Mesendoderm (in vitro differentiated cells): ENCODE measurements at regions not wholly inside any gene's neighbourhood (a gene's known extent, or its start where the extent isn't known, plus 50 kb on each side); places are given as distances from the start of the nearest gene placed in this dataset.

Experiments used
- DNase-seq: peaks from one replicate; pipeline ENCODE4 v3.0.0; 2013
- H2AK5ac ChIP-seq: 2 replicates; pipeline ENCODE4 v1.6.1; 2013; ENCODE audit warnings: low read length, inconsistent platforms
- H2BK120ac ChIP-seq: 2 replicates; pipeline ENCODE4 v1.6.1; 2013; ENCODE audit warnings: low read depth, mild to moderate bottlenecking, low read length, moderate library complexity, mixed read lengths
- H2BK15ac ChIP-seq: replicated peaks from 2 replicates; pipeline ENCODE4 v1.6.1; 2013; ENCODE audit warnings: low read depth, mild to moderate bottlenecking, moderate library complexity
- H2BK5ac ChIP-seq: 2 replicates; pipeline ENCODE4 v1.6.1; 2013; ENCODE audit warnings: low read length, inconsistent platforms
- H3K18ac ChIP-seq: 2 replicates; pipeline ENCODE4 v1.6.1; 2013; ENCODE audit warnings: mild to moderate bottlenecking, low read length, mixed read lengths
- H3K23ac ChIP-seq: one replicate; pipeline ENCODE4 v1.6.1; 2013; ENCODE audit warnings: low read length
- H3K27ac ChIP-seq: 2 replicates; pipeline ENCODE4 v1.5.1; 2013; ENCODE audit warnings: low read depth, mild to moderate bottlenecking, inconsistent platforms, low read length, moderate library complexity
- H3K27me3 ChIP-seq: 2 replicates; pipeline ENCODE4 v1.6.1; 2013; ENCODE audit warnings: low read length, control low read depth, mild to moderate bottlenecking, inconsistent platforms; ENCODE audit not compliant: insufficient read depth, poor library complexity
- H3K36me3 ChIP-seq: 2 replicates; pipeline ENCODE4 v1.6.1; 2013; ENCODE audit warnings: low read length, inconsistent platforms; ENCODE audit not compliant: control insufficient read depth, insufficient read depth
- H3K4ac ChIP-seq: one replicate; pipeline ENCODE4 v1.6.1; 2013; ENCODE audit warnings: low read depth, mild to moderate bottlenecking, low read length, moderate library complexity
- H3K4me1 ChIP-seq: 2 replicates; pipeline ENCODE4 v1.6.1; 2013; ENCODE audit warnings: low read depth, low read length, inconsistent platforms; ENCODE audit not compliant: control insufficient read depth
- H3K4me2 ChIP-seq: 2 replicates; pipeline ENCODE4 v1.6.1; 2013; ENCODE audit warnings: low read length
- H3K4me3 ChIP-seq: 2 replicates; pipeline ENCODE4 v1.5.1; 2013; ENCODE audit warnings: mild to moderate bottlenecking, low read length
- H3K56ac ChIP-seq: one replicate; pipeline ENCODE4 v1.6.1; 2013; ENCODE audit warnings: low read length
- H3K79me1 ChIP-seq: 2 replicates; pipeline ENCODE4 v1.6.1; 2013; ENCODE audit warnings: low read length, inconsistent platforms
- H3K79me2 ChIP-seq: 2 replicates; pipeline ENCODE4 v1.6.1; 2013; ENCODE audit warnings: mild to moderate bottlenecking, low read length; ENCODE audit not compliant: control insufficient read depth, insufficient read depth
- H3K9ac ChIP-seq: 2 replicates; pipeline ENCODE4 v1.6.1; 2013; ENCODE audit warnings: low read length, inconsistent platforms
- H4K5ac ChIP-seq: one replicate; pipeline ENCODE4 v1.6.1; 2013; ENCODE audit warnings: low read length
- H4K8ac ChIP-seq: one replicate; pipeline ENCODE4 v1.6.1; 2013; ENCODE audit warnings: low read depth, mild to moderate bottlenecking, control low read depth, low read length, moderate library complexity
- WGBS: extraction: QIAGEN DNeasy Blood & Tissue Kit; methylation state at CpG from one replicate; pipeline ENCODE4 v1.1.7; 2013; ENCODE audit warnings: low lambda C conversion rate, missing lambda C conversion rate; ENCODE audit not compliant: insufficient coverage; ENCODE audit errors: extremely low coverage; 5-methylcytosine and 5-hydroxymethylcytosine counted together

GRCh38 chr1:234978397-234979295 is 150.0 kb downstream of the TOMM20 start:
- H4K5ac ChIP-seq: no peak overlapping the region
- H3K79me2 ChIP-seq: no peaks in the 10 kb centered on the region
- H3K4ac ChIP-seq: no peak overlapping the region
- H3K4me2 ChIP-seq: no peak overlapping the region
- no peak overlapping the region for H2BK120ac ChIP-seq
- no peak overlapping the region for H3K9ac ChIP-seq
- no peak overlapping the region for H3K27ac ChIP-seq
- H3K4me3 ChIP-seq: no peak overlapping the region
- H2BK15ac ChIP-seq: no peak overlapping the region
- H3K4me1 ChIP-seq: peaks cover 11% of the 10 kb centered on the region
- H2AK5ac ChIP-seq: no peak overlapping the region
- no peaks in the 10 kb centered on the region for H3K79me1 ChIP-seq
- no CpG with 5 or more reads among the region's 14 CpGs for WGBS
- H3K27me3 ChIP-seq: no peaks in the 10 kb centered on the region
- H3K18ac ChIP-seq: no peak overlapping the region
- H3K23ac ChIP-seq: no peak overlapping the region
- no peak overlapping the region for H2BK5ac ChIP-seq
- H3K56ac ChIP-seq: no peak overlapping the region
- DNase-seq: no peak
- no peaks in the 10 kb centered on the region for H3K36me3 ChIP-seq
- H4K8ac ChIP-seq: no peak overlapping the region

- Histone ChIP-seq H2BK15ac (no peak overlapping the region), H3K4ac (no peak overlapping the region), H2BK120ac (no peak overlapping the region), H3K4me3 (no peak overlapping the region), H2BK5ac (no peak overlapping the region), H3K18ac (no peak overlapping the region), H3K23ac (no peak overlapping the region), H3K56ac (no peak overlapping the region), H2AK5ac (no peak overlapping the region), H4K5ac (no peak overlapping the region), H3K27me3 (no peaks in the 10 kb centered on the region), H3K79me1 (no peaks in the 10 kb centered on the region), H3K36me3 (no peaks in the 10 kb centered on the region), H3K4me1 (peaks cover 11% of the 10 kb centered on the region), H3K9ac (no peak overlapping the region), H3K27ac (no peak overlapping the region), H3K79me2 (no peaks in the 10 kb centered on the region), H4K8ac (no peak overlapping the region), H3K4me2 (no peak overlapping the region)
- no CpG with 5 or more reads among the region's 7 CpGs for WGBS
- no peak for DNase-seq
Measured at GRCh38 chr1:234977875-234978396, 150.7 kb downstream of the TOMM20 start.

GRCh38 chr1:234976861-234977680 is 151.6 kb downstream of the TOMM20 start:
- Histone ChIP-seq H3K79me1 (no peaks in the 10 kb centered on the region), H3K9ac (no peak overlapping the region), H3K4ac (no peak overlapping the region), H3K27ac (no peak overlapping the region), H3K23ac (no peak overlapping the region), H3K79me2 (no peaks in the 10 kb centered on the region), H2BK15ac (no peak overlapping the region), H3K27me3 (no peaks in the 10 kb centered on the region), H4K8ac (no peak overlapping the region), H3K4me2 (no peak overlapping the region), H3K36me3 (no peaks in the 10 kb centered on the region), H3K56ac (no peak overlapping the region), H3K4me1 (peaks cover 11% of the 10 kb centered on the region), H4K5ac (no peak overlapping the region), H2BK120ac (no peak overlapping the region), H2AK5ac (no peak overlapping the region), H3K4me3 (no peak overlapping the region), H3K18ac (no peak overlapping the region), H2BK5ac (no peak overlapping the region)
- WGBS: no CpG with 5 or more reads among the region's 15 CpGs
- no peak for DNase-seq

- Histone ChIP-seq H3K4ac (no peak overlapping the region), H2BK5ac (no peak overlapping the region), H2AK5ac (peak overlapping the region; percentile 15), H3K23ac (no peak overlapping the region), H3K79me1 (no peaks in the 10 kb centered on the region), H4K5ac (no peak overlapping the region), H3K79me2 (no peaks in the 10 kb centered on the region), H2BK120ac (no peak overlapping the region), H3K56ac (peak overlapping the region; percentile 9), H3K4me1 (peaks cover 11% of the 10 kb centered on the region), H3K27ac (no peak overlapping the region), H3K27me3 (no peaks in the 10 kb centered on the region), H3K4me2 (no peak overlapping the region), H3K18ac (peak overlapping the region; percentile 55), H4K8ac (no peak overlapping the region), H3K9ac (no peak overlapping the region), H3K36me3 (no peaks in the 10 kb centered on the region), H2BK15ac (peak overlapping the region; percentile 14), H3K4me3 (no peak overlapping the region)
- DNase-seq: no peak
- no CpG with 5 or more reads among the region's 11 CpGs for WGBS
Measured at GRCh38 chr1:234975941-234976860, 152.4 kb downstream of the TOMM20 start.

- peak overlapping the region; percentile 55 for H3K18ac ChIP-seq
- no CpG with 5 or more reads among the region's 11 CpGs for WGBS
- peak overlapping the region; percentile 46 for H3K4ac ChIP-seq
- H4K8ac ChIP-seq: no peak overlapping the region
- DNase-seq: peak; percentile 93
- H2BK120ac ChIP-seq: peak overlapping the region; percentile 16
- H2AK5ac ChIP-seq: no peak overlapping the region
- no peak overlapping the region for H4K5ac ChIP-seq
- H2BK5ac ChIP-seq: peak overlapping the region; percentile 49
- H3K4me3 ChIP-seq: no peak overlapping the region
- H2BK15ac ChIP-seq: peak overlapping the region; percentile 14
- no peak overlapping the region for H3K23ac ChIP-seq
- H3K27ac ChIP-seq: no peak overlapping the region
- H3K56ac ChIP-seq: peak overlapping the region; percentile 9
- no peak overlapping the region for H3K4me2 ChIP-seq
- H3K4me1 ChIP-seq: peaks cover 16% of the 10 kb centered on the region
- H3K36me3 ChIP-seq: no peaks in the 10 kb centered on the region
- H3K27me3 ChIP-seq: no peaks in the 10 kb centered on the region
- no peaks in the 10 kb centered on the region for H3K79me2 ChIP-seq
- no peak overlapping the region for H3K9ac ChIP-seq
- no peaks in the 10 kb centered on the region for H3K79me1 ChIP-seq
Measured at GRCh38 chr1:234975122-234975940, 153.3 kb downstream of the TOMM20 start.
